Ishikawa (cell line): ENCODE measurements at regions not wholly inside any gene's neighbourhood (a gene's known extent, or its start where the extent isn't known, plus 50 kb on each side); places are given as distances from the start of the nearest gene placed in this dataset.

Experiments used
- CREB1 ChIP-seq: IDR thresholded peaks from 2 replicates; pipeline ENCODE4 v1.6.1; 2012; ENCODE audit warnings: low read depth
- EP300 ChIP-seq: IDR thresholded peaks from 2 replicates; pipeline ENCODE4 v1.6.1; 2012; ENCODE audit warnings: borderline replicate concordance
- FOXM1 ChIP-seq: IDR thresholded peaks from 2 replicates; pipeline ENCODE4 v1.6.1; 2012; ENCODE audit warnings: low read depth, borderline replicate concordance
- MAX ChIP-seq: IDR thresholded peaks from 2 replicates; pipeline ENCODE4 v1.6.1; 2012
- NFIC ChIP-seq: IDR thresholded peaks from 2 replicates; pipeline ENCODE4 v1.6.1; 2012
- RAD21 ChIP-seq: IDR thresholded peaks from 2 replicates; pipeline ENCODE4 v1.6.1; 2012; ENCODE audit warnings: low read depth
- REST ChIP-seq: IDR thresholded peaks from 2 replicates; pipeline ENCODE4 v1.6.1; 2012; ENCODE audit warnings: low read depth, mild to moderate bottlenecking
- TAF1 ChIP-seq: IDR thresholded peaks from 2 replicates; pipeline ENCODE4 v1.6.1; 2012; ENCODE audit warnings: low read depth, mild to moderate bottlenecking
- TCF12 ChIP-seq: IDR thresholded peaks from 2 replicates; pipeline ENCODE4 v1.6.1; 2012; ENCODE audit warnings: low read depth
- TEAD4 ChIP-seq: IDR thresholded peaks from 2 replicates; pipeline ENCODE4 v1.6.1; 2012
- USF1 ChIP-seq: IDR thresholded peaks from 2 replicates; pipeline ENCODE4 v1.6.1; 2012
- YY1 ChIP-seq: IDR thresholded peaks from 2 replicates; pipeline ENCODE4 v1.6.1; 2012; ENCODE audit warnings: low read depth
- ZBTB7A ChIP-seq: IDR thresholded peaks from 2 replicates; pipeline ENCODE4 v1.6.1; 2012; ENCODE audit warnings: low read depth

GRCh38 chr1:191615101-191615821, 543.0 kb upstream of the RGS18 start:
- TF ChIP-seq MAX (no peak), FOXM1 (no peak), EP300 (no peak), TAF1 (no peak), CREB1 (no peak), USF1 (no peak), TCF12 (no peak), REST (no peak), NFIC (no peak), RAD21 (no peak), TEAD4 (no peak), ZBTB7A (no peak), YY1 (no peak)
